ENCODE measurements at regions not wholly inside any gene's neighbourhood (a gene's known extent, or its start where the extent isn't known, plus 50 kb on each side); places are given as distances from the start of the nearest gene placed in this dataset.

DNA sequence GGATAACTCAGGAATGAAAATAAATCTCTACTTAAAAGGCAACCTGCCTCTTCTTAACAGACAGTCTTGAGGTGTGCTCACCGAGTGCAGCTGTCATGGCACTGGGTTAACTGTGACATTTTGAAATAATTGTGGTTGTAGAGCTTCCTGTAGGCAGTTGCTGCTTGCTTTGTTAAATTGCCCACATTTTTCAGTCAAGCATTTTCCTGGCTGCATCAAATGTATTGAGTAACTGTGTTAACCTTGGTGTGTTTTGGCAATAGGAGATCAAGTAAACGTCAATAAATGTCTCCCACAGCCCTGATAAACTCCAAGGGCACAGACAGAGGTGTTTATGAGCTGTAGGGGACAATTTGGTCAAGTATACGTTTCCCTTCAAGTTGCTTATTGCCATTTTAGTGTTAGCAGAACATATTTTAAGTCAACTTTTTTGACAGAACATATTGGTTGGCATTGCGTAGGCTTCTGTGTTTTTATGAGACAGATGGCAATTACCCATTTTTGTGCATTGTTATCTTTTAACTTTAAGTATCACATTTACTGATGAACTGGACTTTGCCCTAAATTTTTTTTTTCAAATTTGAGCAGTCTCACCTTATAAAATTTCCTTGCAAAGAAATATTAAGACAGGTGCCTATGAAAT, 527.4 kb downstream of the C4orf33 start:
- Histone ChIP-seq H3K79me1 (ENCODE audit: low read depth in 1 of 2, low read length in 2 of 2) (no peaks in the 10 kb centered on the region), H3K9ac (ENCODE audit: low read depth, low read length) (no peak overlapping the region), H3K27ac (ENCODE audit: insufficient read depth, low read length) (no peak overlapping the region), H3K14ac (replicated peaks; ENCODE audit: low read depth, low read length) (no peak overlapping the region), H4K8ac (ENCODE audit: low read depth in 2 of 2, low read length in 2 of 2) (no peak overlapping the region), H4K5ac (ENCODE audit: low read depth, low read length) (no peak overlapping the region), H2AK9ac (replicated peaks; ENCODE audit: low read depth, low read length, poor library complexity) (no peak overlapping the region), H2BK20ac (ENCODE audit: low read depth, low read length) (no peak overlapping the region), H3K27me3 (ENCODE audit: control insufficient read depth, insufficient read depth, low read length) (no peaks in the 10 kb centered on the region), H2BK120ac (ENCODE audit: low read depth, low read length) (no peak overlapping the region), H3K36me3 (ENCODE audit: control insufficient read depth, insufficient read depth, low read length) (no peaks in the 10 kb centered on the region), H3K4me1 (ENCODE audit: control insufficient read depth, insufficient read depth, low read length) (no peaks in the 10 kb centered on the region), H3K56ac (ENCODE audit: extremely low read depth, insufficient read depth, low read length) (no peak overlapping the region), H2AFZ (replicated peaks; ENCODE audit: low read length, poor library complexity) (no peak overlapping the region), H3K4ac (ENCODE audit: low read depth, low read length) (no peak overlapping the region), H3K4me3 (ENCODE audit: insufficient read depth, low read depth, low read length) (no peak overlapping the region), H3K9me3 (ENCODE audit: control insufficient read depth, insufficient read depth, low read length) (peaks cover 6% of the 10 kb centered on the region; the same call in 1 of the 2 replicates), H2AK5ac (ENCODE audit: low read depth, low read length) (no peak overlapping the region), H4K20me1 (ENCODE audit: insufficient read depth, low read length) (no peaks in the 10 kb centered on the region), H3K4me2 (ENCODE audit: low read depth, low read length) (no peak overlapping the region), H3K18ac (ENCODE audit: low read depth, low read length) (no peak overlapping the region), H3K9me1 (ENCODE audit: insufficient read depth, low read length) (no peaks in the 10 kb centered on the region), H2BK5ac (ENCODE audit: low read depth, low read length, poor library complexity, severe bottlenecking) (no peak overlapping the region), H3K23ac (ENCODE audit: low read depth, low read length) (no peak overlapping the region), H4K91ac (ENCODE audit: insufficient read depth, low read depth, low read length) (no peak overlapping the region), H2BK15ac (ENCODE audit: low read depth, low read length) (no peak overlapping the region)
- DNase-seq: no peak
- dilution Hi-C loops (cut with HindIII; ENCODE audit: low sequenced_read_pairs, unreplicated experiment) (no loop called here), in situ Hi-C loops (cut with MboI; ENCODE audit: low sequenced_read_pairs) (no loop called here), intact Hi-C loops (cut with micrococcal nuclease) (no loop called here)
- CTCF ChIA-PET: no interaction called here
- BruUV-seq (replicated peaks): no TSS peak
- POLR2A ChIA-PET (ENCODE audit: unreplicated experiment): no interaction called here
- no CpG with 5 or more reads among the region's 4 CpGs for WGBS, 2 experiments (ENCODE audit: extremely low coverage in 2 of 2, insufficient read length in 1 of 2)
- ATAC-seq (ENCODE audit: low read depth): no peak
- TF ChIP-seq, protein P1, sequence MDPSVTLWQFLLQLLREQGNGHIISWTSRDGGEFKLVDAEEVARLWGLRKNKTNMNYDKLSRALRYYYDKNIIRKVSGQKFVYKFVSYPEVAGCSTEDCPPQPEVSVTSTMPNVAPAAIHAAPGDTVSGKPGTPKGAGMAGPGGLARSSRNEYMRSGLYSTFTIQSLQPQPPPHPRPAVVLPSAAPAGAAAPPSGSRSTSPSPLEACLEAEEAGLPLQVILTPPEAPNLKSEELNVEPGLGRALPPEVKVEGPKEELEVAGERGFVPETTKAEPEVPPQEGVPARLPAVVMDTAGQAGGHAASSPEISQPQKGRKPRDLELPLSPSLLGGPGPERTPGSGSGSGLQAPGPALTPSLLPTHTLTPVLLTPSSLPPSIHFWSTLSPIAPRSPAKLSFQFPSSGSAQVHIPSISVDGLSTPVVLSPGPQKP (IDR thresholded peaks at IDR 0.05; ENCODE audit: borderline replicate concordance, low read depth, low read length): no peak
- TF ChIP-seq, protein P2, sequence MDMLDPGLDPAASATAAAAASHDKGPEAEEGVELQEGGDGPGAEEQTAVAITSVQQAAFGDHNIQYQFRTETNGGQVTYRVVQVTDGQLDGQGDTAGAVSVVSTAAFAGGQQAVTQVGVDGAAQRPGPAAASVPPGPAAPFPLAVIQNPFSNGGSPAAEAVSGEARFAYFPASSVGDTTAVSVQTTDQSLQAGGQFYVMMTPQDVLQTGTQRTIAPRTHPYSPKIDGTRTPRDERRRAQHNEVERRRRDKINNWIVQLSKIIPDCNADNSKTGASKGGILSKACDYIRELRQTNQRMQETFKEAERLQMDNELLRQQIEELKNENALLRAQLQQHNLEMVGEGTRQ (IDR thresholded peaks at IDR 0.05; ENCODE audit: low read depth, low read length): no peak
- TF ChIP-seq POLR2A (IDR thresholded peaks at IDR 0.05; ENCODE audit: low read depth, low read length) (no peak), FOS (IDR thresholded peaks at IDR 0.05; ENCODE audit: low read depth, low read length) (no peak), MAZ (IDR thresholded peaks at IDR 0.05; ENCODE audit: borderline replicate concordance, low read depth, low read length) (no peak), NFE2L2 (IDR thresholded peaks at IDR 0.05; ENCODE audit: low read depth, low read length) (no peak), RAD21 (IDR thresholded peaks at IDR 0.05; ENCODE audit: low read length) (no peak)

Data from IMR-90 (cell line).